Spleen (tissue), 7 donors: ENCODE measurements at regions not wholly inside any gene's neighbourhood (a gene's known extent, or its start where the extent isn't known, plus 50 kb on each side); places are given as distances from the start of the nearest gene placed in this dataset.

ENCODE experiments used
- POLR2A ChIP-seq, 3 donors: fragments of 450-650 bp; IDR thresholded peaks; one replicate each; pipeline ENCODE4 v1.5.1; 2017; ENCODE audit warnings: antibody characterized with exemption in 3 of 3, mild to moderate bottlenecking in 1 of 3
- POLR2AphosphoS5 ChIP-seq, 3 donors: sonication (generic); formaldehyde crosslinking; IDR thresholded peaks; one replicate each; pipeline ENCODE4 v1.5.1; 2017; ENCODE audit warnings: antibody characterized with exemption in 3 of 3
- TF ChIP-seq, protein P1 (sequence below), 11 experiments: fragments of 200-600 bp in 7 of 11; fragments of 450-650 bp in 4 of 11; sonication (generic) in 4 of 11; IDR thresholded peaks in 8 of 11; conservative IDR thresholded peaks in 3 of 11; 1 replicate in 7 of 11; 2 replicates in 4 of 11; pipeline versions ENCODE4 v1.4.0 to v1.8.0; 2016 to 2021; ENCODE audit warnings: antibody characterized with exemption in 11 of 11, inconsistent platforms in 4 of 11, mild to moderate bottlenecking in 1 of 11
- donor health status: DM: no; HTN: no; CAD: no; lungs with moderate emphysema.
- donor health status: DM: no; HTN: no; CAD: no.
- donor health status: DM: no; HTN: no; CAD: no.

DNA sequence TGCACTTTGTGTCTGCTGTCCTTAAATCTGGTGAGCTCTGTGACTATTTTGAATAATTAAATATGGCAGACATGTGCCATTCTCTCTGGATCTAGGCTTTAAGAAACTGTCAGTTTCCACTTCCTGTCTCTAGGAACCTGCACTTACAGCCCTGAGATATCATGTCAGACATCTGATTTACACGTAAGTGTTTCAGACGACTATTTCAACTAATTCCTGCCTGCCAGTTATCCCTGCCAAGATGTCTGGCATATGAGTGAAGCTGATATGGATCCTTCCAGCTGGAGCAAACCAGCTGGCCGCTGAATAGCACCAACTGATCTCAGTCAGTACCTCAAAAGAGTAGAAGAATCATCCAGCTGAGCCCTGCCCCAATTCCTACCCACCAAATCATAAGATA, 362.2 kb upstream of the SMIM30 start:
- TF ChIP-seq, protein P1, sequence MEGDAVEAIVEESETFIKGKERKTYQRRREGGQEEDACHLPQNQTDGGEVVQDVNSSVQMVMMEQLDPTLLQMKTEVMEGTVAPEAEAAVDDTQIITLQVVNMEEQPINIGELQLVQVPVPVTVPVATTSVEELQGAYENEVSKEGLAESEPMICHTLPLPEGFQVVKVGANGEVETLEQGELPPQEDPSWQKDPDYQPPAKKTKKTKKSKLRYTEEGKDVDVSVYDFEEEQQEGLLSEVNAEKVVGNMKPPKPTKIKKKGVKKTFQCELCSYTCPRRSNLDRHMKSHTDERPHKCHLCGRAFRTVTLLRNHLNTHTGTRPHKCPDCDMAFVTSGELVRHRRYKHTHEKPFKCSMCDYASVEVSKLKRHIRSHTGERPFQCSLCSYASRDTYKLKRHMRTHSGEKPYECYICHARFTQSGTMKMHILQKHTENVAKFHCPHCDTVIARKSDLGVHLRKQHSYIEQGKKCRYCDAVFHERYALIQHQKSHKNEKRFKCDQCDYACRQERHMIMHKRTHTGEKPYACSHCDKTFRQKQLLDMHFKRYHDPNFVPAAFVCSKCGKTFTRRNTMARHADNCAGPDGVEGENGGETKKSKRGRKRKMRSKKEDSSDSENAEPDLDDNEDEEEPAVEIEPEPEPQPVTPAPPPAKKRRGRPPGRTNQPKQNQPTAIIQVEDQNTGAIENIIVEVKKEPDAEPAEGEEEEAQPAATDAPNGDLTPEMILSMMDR (IDR thresholded peaks at IDR 0.05 in 8 of 11, conservative IDR thresholded peaks at IDR 0.05 in 3 of 11) = no peak
- TF ChIP-seq POLR2AphosphoS5 (IDR thresholded peaks at IDR 0.05) = no peak
- no peak for TF ChIP-seq POLR2A (IDR thresholded peaks at IDR 0.05)
